A204.1 (cell line): ENCODE measurements at regions not wholly inside any gene's neighbourhood (a gene's known extent, or its start where the extent isn't known, plus 50 kb on each side); places are given as distances from the start of the nearest gene placed in this dataset.

Experiments used
- FAIRE-seq: peaks from 2 replicates; lab custom pipeline; 2012; peaks lifted over from hg19 to GRCh38; lab: Jason Lieb, UNC

DNA sequence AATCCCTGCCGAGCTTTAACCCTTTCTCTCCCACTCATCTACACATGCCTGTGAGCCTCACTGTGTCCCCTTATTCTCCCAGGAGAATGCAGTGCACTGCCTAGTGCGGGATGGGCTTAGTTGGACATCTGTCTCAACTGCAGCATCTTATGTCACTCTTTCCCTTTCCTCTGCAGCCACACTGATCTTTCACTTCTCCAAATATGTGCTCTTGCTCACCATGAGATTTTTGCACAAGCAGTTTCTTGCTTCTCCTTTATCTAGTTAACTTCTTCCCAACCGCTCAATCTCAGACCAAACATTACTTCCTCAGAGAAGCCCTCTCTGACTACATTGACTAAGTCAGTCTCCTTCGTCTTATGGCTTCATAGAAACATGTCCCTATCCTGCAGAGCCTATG lies 292.3 kb downstream of the KBTBD8 start:
- FAIRE-seq, result no peak

DNA sequence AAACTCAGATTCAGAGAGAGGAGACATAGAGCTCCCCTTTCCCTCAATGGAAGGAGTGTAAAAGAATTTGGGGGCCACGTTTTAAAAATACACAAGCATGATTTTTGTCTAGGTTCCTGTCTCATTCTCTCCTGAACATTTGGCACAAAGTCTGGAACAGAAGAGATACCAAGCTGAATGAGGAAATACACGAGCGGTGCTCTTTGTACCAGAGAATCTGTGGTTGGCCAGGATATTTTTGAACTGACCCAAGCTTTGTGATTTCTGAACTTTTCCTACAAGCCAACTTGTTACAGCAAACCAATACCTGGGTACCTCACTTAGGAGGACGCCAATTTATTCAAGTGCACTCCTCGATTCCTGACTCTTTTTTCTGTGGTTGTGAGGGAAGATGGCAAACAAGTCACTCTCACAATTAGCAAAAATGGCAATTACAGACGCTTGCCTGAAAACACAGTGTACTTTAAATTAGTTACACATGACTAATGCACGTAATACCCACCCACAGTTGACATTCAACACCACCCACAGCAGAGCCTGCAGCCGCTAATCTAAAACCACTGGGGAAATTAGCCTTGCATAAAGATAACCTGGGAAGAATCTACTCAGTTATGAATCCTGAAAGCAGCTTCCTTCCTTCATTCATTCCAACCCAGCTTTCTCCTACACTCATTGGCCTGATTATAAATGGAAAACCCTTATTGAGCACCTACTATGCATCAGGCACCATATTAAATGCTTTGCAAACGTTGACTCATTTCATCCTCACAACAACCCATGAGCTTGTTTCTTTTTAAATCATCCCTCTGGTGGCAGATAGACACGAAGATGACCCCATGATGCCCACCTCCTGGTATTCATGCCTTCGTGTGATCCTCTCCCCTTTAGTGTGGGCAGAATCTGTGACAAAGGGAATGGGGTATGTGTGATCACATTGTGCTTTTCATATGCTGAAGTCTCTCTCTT lies 293.5 kb downstream of the KBTBD8 start:
- FAIRE-seq, result no peak

DNA sequence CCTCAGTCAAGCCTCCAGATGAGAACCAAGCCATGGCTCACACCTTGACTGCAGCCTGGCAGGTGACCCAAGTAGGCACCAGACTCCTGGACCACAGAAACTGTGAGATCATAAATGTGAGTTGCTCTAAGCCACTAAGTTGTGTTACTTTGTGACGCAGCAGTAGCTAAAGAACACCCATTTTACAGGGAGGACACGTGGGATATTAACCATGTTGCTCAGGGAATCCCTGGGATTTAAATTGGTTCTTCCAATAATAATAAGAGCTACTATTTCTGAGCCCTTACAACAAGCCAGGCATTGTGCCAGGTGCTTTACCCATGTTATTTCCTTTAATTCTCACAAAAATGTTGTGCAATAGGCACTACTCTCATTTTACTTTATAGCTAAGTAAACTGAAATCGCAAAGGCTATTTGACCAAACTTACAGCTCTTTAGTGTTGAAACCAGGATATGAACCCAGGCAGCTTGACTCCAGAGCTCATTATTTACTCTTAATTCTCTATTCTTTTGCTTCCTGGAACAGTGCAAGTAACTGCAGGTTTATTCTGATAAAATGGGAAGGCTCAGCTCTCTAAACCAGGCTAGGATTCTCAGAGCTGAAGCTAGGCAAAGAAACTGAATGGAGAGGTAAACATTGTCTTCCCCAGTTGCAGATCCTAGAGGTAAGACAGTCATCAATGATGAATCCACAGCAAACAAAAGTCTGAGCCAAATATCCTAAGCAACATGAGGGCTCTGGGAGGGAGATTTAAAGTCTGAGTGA lies 294.4 kb downstream of the KBTBD8 start:
- FAIRE-seq, result no peak

DNA sequence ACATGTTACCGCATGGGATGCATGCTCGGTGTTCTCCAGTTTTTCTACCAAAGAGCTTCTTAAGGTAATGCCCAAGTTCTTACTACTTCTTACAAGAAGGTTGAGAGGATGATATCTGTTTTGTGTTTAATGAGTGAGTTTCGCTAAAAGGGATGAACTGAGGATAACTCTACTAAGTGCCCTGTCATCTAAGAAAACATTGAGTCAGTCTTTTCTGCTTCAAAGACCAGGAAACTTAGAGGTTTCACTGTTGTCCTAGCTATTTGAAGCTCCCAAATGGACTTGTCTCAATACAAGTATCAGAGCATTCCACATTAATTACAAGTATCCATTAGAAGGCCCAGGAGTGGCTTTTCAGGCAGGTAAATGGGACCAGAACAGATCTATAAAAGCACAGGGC lies 296.2 kb downstream of the KBTBD8 start:
- no peak for FAIRE-seq

DNA sequence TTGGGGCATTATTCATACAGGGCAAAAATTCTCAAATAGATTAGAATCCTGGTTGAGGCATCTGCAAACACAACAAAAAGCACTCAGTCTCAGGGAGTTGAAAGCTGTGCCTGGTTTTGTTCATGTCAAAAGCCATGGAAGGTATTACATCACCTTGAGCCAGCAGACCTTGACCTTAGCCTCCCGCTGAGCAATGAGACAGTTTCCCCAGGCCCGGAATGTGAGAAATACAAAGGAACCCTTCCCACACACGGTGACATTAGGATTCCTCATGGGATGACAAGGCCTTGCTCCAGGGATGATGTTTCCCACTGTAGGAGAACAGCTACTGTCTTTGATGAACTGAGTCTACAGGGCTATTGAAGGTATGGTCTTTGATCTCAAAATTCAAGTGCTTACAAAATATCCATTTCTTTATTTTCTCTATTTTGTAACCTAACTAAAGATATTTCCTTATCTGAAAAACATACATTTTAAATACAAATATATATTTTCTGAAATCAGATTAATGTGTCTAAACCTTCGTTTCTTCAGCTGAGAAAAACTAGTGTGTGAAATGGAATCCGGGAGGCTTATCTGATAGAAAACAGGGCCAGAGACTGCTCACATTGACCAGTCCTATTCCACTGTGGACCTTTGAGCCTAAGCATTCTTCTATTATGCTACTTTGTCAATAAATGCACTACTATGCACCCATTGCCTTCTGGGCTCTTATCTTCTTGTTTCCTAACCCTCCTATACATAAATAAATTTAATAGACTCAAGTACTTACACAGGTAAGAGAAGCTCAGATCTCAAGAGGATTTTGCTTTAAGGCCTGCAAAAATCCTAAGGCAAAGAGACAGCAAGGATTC lies 298.2 kb downstream of the KBTBD8 start:
- no peak for FAIRE-seq

DNA sequence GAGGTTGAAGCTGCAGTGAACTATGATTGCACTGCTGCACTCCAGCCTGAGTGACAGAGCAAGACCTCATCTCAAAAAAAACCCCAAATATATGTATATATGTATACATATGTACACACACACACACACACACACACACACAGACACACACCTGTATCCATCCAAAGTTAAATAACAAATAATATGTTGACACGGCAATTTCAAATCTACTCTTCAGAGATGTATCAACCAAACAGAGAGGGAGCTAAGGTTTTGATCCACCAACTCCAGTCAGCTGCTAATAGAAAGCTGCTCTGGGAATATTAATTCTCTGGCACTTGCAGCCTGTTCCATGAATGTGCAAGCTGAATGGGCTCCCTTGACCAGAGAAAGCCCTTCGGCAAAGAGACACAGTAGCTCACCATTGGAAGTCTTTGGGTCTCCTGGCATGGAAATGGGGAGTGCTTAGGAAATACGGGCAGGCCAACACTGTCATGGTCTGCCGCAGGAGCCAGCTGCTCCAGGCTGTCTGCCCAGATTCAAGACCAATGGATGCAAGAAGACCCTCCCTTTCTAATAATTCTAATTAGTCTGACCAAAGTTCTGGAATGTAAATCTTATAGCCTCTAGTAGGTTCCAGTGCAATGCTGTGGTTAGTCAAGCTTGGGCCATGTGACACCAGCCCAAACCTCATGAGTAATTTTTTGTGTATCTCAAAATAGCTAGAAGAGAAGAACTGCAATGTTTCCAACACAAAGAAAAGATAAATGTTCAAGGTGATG lies 299.8 kb downstream of the KBTBD8 start:
- no peak for FAIRE-seq

DNA sequence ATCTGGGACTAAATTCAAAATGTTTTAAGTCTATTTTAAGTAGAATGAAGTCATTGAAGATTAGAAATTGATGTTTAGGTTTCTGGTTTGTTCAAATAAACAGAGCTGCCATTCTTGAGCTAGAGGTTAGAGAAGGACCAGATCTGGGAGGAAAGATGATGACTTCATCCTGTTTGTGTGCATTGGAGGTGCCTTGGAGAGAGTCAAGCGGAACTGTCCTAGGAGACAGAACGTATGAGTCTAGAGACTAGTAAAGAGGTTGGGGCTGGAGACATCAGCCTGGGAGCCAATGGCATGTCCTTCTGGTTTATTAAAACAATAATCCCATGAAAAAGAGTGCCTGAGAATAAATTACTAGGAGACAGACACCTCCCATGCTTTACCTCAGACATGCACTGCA lies 303.4 kb downstream of the KBTBD8 start:
- FAIRE-seq, result no peak

DNA sequence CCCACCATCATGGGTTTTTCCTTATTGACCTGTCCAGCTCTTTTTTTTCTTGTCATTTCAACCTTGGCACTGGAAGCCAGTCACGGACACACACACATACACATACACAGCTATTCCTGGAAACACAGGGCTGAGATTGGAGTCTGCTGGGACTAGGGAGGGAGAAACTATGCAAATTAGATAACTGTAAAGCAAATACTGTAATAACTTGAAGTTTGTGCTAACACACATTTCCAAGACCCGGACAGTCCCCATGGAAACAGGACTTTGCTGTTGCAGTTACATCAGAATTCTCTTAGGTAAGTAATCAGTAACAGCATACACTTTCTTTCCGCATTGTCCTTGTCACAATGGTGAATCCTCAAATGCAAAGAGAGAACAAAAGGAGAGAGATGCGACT lies 304.4 kb downstream of the KBTBD8 start:
- no peak for FAIRE-seq

DNA sequence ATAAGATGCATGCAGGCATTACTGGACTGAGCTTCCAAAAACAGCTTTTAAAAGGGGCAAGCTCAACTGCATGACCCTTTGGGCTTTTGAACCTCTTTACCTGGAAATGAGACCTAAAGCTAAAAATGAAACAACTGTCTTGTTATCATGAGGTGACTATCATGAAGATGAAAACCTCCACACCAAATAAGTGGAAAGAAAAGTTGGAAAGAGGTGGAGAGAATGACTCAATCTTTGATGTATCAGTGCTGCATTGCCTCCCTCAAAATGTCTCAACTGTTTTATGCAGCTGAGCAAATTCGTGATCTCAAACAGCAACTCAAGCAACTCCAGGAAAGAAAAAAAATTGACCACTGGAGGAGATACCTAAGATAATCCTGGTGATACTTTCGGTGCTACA lies 307.1 kb downstream of the KBTBD8 start:
- no peak for FAIRE-seq

DNA sequence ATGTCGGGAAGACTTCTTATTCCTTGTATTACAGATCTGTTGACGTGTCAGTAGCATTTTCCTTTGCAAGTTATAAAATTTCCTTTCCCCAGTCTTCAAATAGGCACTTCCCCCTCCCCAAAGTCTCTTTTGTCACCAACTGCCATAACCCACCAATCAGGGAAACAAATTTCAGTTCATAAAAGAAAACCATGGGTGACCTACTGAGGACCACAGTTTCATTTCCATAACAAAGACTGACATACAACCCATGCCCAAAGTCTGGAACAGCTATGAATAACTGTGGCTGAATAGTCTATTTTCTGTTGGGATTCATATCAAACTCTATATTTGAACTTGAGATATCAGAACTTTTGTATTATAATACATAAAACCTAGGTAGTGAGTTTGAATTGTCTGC lies 307.8 kb downstream of the KBTBD8 start:
- no peak for FAIRE-seq

DNA sequence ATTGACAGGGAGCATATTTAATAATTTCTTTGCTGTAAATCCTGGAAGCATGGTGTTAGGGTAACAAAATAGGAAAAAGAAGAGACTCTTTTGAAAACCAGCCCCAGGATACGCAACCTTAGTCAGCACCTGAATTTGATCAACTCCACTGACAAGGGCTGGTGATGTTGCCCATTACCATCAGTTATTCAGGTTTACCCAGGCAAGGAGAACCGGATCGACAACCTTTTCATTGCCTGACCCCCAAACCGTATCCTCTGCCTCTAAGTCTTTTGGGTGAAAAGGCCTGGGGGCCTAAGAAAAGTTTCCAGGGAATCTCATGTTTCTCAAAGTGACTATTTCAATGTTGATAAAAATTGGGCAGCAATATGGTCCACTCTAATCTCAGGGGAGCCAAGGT lies 313.3 kb downstream of the KBTBD8 start:
- no peak for FAIRE-seq

DNA sequence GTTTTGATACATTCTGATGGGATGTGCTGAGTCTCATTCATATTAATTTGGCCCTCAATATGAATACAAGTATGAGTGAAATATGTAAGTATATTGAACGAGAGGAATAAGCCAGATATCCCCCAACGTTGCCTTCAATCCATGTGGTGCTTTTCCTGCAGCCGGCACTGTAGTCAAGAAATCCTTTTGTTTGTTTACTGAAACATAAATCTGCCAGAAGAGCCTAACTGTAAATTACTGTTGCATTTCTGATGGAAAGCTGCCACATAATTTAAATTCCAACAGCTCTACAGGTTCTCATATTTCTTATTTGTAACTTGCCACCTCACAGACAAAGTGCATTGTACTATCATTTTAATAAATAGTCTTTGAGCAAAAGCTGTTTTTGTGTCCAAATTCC lies 314.0 kb downstream of the KBTBD8 start:
- FAIRE-seq, result no peak

DNA sequence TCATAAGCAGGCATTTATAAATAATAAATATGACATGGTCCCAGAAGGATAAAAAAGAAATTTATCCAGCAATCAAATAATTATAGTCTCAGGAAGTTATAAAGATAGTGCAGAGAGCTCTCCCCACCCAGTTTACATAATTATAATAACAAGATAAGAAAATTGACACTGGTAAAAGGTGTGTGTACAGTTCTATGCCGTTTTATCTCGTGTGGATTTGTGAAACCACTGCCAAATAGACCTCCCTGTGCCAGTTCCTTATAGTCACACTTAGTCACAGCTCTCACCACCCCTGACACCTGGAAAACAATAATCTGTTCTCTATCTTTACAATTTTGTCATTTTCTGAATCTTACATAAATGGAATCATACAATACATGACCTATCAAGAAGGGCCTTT lies 320.1 kb downstream of the KBTBD8 start:
- no peak for FAIRE-seq

DNA sequence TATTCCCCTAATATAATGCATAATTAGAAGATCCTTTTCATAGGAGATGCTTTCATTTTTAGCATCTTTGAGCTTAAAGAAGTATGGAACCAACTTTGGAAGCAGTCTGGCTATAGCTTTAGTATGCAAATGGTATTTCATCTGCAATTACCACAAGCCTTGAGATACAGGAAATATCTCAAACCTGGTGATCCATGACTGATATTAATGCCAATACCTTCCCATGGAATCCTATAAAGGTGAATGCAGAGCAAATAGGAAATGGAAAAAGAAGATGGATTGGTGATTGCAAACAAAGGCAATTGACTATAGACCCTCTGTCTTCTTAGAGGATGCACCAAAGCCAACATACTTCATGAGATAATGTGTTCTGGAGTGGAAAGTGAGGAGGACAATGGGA lies 326.4 kb downstream of the KBTBD8 start:
- FAIRE-seq, result no peak
